Breast epithelium (tissue), 3 donors: ENCODE measurements at regions not wholly inside any gene's neighbourhood (a gene's known extent, or its start where the extent isn't known, plus 50 kb on each side); places are given as distances from the start of the nearest gene placed in this dataset.

Experiments
- POLR2A ChIP-seq: fragments of 450-650 bp; IDR thresholded peaks from one replicate; pipeline ENCODE4 v1.6.1; 2016; ENCODE audit warnings: antibody characterized with exemption, mild to moderate bottlenecking, moderate library complexity
- POLR2AphosphoS5 ChIP-seq, 3 donors: sonication (generic); formaldehyde crosslinking; IDR thresholded peaks; one replicate each; pipeline ENCODE4 v1.6.1; 2017; ENCODE audit warnings: antibody characterized with exemption in 3 of 3
- TF ChIP-seq, protein P1 (sequence below), 3 donors: fragments of 450-650 bp; IDR thresholded peaks; one replicate each; pipeline ENCODE4 v1.5.1; 2016 to 2017; ENCODE audit warnings: antibody characterized with exemption in 3 of 3, mild to moderate bottlenecking in 3 of 3, moderate library complexity in 3 of 3

DNA sequence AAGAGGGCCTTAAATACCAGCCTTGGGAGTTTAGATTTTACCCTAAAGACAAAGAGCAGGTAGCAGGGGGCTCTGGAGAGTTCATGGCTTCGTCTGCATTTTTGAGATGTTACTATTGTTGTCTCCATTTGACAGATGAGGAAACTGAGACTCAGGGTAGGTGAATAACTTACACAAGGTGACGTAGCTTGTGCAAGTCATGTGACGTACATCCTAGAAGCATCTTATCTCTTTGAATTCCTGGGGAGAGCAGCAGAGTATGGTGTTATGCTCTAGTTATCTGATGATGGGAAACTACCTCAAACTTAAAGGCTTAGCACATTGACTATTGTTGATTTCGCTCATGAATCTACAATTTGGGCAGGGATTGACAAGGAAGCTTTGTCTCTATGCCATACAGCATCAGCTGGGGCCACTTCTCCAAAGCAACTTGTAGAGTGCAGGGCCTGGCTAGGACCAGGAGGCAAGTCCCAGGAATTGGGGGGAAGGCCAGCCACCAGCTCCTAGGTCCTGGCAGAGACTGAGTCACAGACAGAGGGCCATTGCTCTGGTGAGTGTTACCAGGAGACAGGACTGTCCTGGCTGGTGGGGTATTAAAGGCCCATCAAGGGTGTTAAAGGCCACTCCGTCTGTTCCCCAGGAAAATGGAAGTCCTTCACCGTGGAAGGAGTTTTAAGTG lies 52.1 kb upstream of the TSKU start:
- TF ChIP-seq, protein P1, sequence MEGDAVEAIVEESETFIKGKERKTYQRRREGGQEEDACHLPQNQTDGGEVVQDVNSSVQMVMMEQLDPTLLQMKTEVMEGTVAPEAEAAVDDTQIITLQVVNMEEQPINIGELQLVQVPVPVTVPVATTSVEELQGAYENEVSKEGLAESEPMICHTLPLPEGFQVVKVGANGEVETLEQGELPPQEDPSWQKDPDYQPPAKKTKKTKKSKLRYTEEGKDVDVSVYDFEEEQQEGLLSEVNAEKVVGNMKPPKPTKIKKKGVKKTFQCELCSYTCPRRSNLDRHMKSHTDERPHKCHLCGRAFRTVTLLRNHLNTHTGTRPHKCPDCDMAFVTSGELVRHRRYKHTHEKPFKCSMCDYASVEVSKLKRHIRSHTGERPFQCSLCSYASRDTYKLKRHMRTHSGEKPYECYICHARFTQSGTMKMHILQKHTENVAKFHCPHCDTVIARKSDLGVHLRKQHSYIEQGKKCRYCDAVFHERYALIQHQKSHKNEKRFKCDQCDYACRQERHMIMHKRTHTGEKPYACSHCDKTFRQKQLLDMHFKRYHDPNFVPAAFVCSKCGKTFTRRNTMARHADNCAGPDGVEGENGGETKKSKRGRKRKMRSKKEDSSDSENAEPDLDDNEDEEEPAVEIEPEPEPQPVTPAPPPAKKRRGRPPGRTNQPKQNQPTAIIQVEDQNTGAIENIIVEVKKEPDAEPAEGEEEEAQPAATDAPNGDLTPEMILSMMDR (IDR thresholded peaks at IDR 0.05), result no peak
- TF ChIP-seq POLR2A (no peak), POLR2AphosphoS5 (IDR thresholded peaks at IDR 0.05) (no peak)
